T-helper 2 cell treated with Interferon-gamma antibody and Interleukin-4, amounts not matched to agents 100 ng/mL and 5 ng/mL, for 36 hours (primary cell): ENCODE measurements at regions not wholly inside any gene's neighbourhood (a gene's known extent, or its start where the extent isn't known, plus 50 kb on each side); places are given as distances from the start of the nearest gene placed in this dataset.

ENCODE experiments used
- intact Hi-C: fragments of 100-400 bp; cut with micrococcal nuclease; formaldehyde crosslinking; loops from one replicate; pipeline ENCODE4 v1.15.1; 2023

DNA sequence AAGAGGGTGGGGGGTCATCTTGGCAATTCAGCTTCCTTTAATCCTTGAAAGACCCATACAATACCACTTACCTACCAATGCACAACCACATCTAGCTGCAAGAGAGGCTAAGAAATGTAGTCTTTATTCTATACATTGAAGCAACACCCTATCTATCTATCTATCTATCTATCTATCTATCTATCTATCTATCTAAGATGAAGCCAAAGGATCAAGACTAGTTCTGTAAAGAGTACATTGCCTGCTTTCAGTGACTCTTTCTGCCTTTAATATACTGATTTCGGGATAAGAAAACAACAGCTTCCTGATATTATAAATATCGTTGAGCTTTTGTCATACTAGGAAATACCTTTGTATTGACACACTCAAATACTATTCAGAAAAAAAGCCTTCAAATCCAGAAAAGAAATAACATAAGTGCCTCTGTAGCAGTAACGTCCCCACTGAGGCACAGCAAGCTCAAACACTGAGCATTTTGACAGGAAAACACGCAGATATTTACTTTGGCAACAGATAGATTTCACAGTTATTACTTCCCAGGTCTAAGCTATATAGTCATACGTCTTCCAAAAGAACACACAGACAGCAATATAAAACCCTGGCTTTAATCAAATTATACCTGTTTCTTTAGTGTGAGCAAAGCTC, 139.4 kb upstream of the SERTAD2 start:
- intact Hi-C loops: no loop called here

DNA sequence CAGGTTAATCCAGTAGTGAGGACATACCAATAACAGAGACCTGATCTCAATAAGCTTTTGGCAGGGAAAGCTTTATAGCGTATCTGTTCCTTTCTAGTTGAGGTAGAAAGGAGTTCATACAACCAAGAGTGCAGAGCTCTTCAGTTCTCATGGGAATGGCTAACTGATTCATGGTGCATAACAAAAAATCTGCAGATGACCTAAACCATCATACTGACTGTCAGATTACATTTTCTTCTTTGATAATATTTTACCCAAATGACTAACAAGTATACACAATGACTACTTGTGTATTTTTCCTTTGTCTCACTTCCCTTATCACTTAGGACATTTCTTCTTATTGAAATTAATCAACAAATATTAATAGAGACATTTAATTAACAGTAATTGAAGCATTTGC, 140.0 kb upstream of the SERTAD2 start:
- intact Hi-C loops: no loop called here

DNA sequence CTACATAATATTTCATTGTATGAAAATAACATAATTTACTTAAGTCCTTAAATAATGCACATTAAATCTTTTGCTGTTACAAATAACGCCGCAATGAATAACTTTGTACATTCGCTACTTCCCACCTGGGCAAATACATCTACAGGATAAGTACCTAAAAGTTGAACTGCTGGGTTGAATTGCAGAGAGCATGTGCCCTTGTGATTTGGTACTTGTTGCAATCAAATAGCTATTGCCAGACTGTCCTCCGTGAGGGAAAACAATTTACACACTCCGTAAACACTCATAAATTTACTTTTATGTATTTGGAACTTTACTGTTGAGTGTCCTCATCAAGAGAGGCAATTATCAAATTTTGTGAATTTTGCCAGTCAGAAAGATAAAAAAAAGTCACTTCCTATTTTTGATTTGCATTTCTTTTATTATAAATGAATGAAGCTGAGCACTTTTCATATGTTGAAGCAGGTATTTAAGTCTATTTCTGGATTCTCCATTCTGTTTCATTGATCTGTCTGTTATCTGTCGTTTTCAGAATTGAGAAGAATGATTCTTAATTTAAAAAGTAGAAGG, 140.8 kb upstream of the SERTAD2 start:
- intact Hi-C loops: no loop called here

DNA sequence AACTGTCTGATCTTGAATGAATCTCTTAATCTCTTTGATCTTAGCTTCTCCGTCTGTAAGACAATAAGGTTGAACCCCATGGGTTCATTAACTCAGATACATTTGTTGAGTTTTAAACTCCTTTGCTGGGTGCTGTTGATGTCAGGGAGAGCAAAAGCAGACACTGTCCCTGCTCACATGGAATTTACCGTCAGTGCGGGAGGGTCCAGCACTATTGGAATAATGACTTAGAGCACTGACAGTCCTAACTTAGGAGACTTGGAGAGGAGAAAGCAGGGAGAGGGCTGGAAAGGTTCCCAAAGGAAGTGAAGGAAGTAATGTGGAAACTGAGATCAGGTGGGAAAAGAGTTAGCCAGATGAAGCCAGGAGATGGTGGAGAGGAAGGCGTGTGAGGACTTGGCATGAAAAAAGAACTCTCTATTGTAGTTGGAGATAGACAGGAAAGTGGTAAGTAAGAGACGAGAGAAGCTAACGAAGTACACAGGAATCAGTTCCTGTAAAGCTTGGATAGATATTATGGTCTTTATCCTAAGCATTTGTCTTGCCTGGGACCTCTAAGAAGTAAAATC, 141.4 kb upstream of the SERTAD2 start:
- intact Hi-C loops: no loop called here

DNA sequence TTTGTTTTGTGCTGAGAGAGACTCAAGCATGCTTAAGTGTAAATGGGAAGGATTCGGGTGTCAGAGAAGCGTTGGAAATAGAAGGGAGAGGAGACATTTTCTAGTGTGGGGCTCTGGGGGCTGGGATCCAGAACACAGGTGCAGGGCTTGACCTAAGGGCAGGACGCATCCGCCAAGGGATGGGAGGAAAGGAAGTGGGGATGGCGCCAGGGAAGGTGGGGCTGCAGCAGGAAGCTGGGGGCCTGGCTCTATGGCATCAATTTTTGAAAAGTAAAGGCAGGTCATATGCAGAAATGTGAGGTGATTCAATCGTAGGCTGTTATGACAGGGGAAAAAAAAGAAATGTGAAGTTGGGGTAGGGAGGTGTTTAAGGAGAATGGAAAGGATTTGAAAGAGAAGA, 143.2 kb upstream of the SERTAD2 start:
- intact Hi-C loops: no loop called here

DNA sequence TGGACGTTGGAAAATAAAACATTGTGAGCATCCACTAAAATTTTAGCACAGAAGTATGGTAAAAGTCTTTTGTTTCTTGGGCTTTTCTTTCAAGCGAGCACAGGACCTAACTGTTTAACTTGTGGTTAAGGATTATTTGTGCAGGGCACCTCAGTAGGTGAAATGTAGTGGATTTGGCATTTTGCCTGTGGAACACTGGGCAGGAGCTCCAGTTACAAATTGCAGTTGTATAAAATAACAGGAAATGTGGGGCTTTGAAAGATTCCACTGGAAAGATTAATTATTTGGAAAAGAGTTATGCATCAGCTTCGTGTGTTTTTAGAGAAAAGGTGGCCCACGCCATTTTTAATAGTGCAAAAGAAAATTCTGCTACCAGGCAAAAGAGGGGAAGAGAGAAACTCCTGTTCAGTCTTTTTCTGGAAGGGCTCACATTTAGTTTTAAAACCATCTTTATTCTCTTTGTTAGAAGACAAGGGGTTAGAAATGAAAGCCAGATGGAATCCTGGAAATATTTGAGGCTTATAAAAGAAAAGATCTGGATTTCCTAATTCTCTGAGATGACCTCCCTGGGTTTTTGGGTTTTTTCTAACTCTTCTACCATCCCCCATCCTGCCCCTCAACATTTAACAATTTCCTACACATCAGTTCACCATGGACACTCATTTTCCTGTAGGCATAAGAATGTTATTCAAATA, 144.3 kb upstream of the SERTAD2 start:
- intact Hi-C loops: no loop called here

DNA sequence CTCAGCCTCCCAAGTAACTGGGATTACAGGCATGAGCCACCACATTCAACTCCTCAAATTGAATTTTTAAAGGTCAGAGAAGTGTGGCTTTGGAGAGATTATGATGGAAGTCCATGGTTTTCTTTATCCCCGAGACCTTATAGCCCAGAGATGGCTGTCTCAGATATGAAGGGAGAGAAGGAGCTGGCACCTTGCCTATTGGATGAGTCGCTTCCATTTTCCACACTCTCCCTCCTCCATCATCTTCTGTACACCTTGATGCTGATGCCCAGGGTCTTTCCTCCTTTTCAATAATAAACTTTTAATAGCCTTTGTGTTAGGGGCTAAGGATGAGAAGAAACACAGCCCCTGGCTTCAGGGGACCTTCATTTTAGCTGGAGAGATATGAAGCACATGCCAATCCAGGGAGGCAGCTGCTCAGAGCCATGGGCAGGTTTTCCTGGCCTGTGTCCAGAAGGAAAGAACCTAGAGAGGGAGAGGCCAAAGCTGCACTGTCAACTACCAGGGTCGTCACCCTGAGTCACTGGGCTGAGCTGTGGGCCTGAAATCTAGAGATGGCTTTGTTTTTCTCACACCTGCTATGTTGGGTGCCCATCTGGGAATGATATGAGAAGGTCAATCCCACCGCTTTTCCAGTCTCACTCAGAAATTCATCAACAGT, 146.0 kb upstream of the SERTAD2 start:
- intact Hi-C loops: no loop called here

DNA sequence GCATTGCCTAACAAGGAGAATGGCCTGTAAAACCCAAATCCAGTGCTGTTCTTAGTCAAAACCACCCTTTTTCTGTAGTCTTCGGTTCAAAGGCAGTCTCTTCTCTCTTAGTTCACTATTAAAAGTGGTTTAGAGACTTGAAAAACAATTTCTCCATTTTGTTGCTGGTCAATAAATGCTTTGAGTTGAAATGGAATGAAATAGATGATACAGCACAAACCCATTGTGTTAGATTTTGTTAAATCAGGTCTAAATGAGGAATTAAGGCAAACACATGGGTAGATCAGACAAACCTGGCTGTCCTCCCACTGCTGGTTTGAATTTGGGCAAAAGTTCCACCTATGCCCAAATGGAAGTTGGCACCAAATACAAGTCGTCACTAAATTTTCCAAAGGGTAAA, 150.1 kb upstream of the SERTAD2 start:
- intact Hi-C loops: no loop called here

DNA sequence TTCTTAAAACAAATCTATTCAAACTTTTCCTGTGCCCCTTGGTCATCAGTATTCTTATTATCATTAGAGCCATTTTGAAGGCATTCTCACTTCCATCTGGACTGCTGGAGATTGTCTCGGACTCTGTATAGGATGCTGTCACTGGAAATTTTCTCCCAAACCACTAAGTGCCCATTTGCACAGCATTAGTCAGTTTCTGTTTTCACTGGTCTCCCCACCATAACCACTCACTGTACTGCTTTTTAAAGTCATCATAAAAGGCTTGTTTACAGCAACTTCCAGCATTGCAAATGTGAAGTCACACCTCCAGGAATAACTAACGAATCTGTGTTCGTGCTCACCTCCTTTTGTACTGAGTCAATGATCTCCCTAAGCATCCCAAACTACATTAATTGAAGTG, 150.9 kb upstream of the SERTAD2 start:
- intact Hi-C loops: no loop called here

DNA sequence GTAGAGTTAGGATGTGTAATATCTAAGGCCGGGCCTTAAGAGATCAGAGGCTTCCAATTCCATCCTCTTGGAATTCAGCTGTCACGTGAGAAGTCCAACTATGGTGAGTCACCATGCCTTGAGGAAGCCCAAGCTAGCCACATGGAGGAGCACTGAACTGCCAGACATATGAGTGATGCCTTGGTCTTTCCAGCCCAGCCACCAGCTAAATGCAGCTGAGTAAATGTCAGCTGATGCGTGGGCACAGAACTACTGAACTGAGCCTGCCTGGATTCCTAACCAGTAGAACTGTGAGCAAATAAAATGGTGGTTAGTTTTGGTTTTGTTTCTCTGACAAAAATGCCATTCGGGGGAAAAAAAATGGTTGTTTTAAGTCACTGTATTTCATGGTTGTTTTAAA, 153.7 kb upstream of the SERTAD2 start:
- intact Hi-C loops: no loop called here

DNA sequence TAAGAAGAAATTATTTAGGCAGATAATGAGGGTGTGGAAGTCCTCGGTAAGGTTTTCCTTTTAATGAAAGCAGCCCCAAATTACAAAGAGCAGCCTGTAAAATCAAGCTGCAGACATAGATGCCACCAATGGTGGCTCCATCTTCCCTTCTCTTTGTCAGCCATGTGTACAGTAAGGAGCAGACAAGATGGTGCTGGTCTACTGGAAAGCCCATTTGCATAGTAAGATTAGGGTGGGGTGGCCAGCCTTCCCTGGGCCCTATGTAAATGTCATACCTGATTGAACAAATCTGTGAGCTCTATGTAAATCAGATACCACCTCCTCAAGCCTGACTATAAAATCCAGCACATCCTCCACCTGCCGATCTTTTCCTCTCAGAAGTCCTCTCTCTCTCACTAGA, 154.4 kb upstream of the SERTAD2 start:
- intact Hi-C loops: no loop called here

DNA sequence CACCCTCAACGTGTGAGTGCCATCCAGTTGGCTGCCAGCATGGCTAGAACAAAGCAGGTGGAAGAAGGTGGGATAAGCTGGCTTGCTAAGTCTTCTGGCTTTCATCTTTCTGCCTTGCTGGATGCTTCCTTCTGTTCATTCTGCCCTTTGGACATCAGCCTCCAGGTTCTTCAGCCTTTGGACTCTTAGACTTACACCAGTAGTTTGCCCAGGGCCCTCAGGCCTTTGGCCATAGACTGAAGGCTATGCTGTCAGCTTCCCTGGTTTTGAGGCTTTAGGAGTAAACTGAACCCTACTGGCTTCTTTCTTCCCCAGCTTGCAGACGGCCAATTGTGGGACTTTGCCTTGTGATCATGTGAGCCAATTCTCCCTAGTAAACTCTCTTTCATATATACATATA, 155.0 kb upstream of the SERTAD2 start:
- intact Hi-C loops: no loop called here

DNA sequence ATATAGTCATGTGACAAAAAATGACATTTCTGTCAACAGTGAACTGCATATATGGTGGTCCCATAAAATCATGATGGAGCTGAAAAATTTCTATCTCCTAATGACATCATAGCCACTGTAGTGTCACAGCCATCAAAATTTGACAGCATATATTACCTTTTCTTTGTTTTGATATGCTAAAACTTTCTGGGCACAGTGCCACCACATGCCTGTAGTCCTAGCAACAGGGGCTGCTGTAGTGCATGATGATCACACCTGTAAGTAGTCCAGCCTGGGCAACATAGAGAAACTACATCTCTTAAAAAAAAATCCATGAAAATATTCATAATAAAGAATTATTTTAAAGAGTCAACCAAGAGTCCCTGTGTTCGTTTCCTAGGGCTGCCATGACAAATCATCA, 155.5 kb upstream of the SERTAD2 start:
- intact Hi-C loops: no loop called here

DNA sequence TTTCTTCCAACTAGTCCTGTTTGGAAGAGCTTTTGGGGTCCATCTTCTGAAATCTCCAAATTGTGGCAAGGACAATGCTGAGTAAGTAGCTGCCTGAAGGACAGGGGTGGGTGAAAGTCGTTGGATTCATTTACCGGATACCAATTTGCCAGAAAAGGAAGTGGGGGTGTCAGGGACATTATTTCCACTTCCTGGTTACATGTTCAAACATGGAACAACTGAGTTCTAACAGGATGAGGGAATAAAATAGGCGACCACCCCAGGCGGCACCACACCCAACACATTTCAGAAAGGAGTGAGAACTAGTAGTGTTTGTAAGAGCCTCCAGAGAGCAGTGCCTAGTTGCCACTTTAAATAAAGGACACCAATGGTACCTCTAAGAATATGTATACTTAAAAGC, 158.6 kb upstream of the SERTAD2 start:
- intact Hi-C loops: no loop called here

DNA sequence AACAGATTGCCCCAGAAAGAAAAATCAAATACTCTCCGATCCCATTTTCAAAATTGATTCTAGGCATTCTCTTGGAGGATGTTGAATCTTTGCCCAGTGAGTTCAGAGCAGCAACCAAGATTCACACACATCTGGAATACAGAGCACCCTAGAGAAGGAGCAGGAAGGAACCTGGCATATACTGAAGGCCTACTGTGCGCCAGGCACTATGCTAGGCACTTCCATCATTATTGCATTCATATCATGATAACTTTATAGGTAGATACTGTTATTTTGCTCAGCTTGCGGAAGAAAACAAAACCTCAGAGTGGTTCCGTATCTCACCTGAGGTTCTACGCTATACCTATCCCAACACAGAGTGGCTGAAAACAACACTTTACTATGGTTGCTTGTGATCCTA, 160.3 kb upstream of the SERTAD2 start:
- intact Hi-C loops: no loop called here

DNA sequence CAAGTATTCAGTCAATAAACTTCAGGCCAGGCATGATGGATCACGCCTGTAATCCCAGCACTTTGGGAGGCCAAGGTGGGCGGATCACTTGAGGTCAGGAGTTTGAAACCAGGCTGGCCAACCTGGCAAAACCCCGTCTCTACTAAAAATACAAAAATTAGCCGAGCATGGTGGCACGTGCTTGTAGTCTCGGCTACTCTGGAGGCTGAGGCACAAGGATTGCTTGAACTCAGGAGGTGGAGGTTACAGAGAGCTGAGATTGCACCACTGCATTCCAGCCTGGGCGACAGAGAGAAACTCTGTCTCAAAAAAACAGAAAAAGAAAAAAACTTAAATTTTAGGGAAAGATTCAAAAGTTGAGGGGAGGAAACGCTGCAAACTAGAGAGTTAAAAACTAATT, 162.8 kb upstream of the SERTAD2 start:
- intact Hi-C loops: loop anchor here (5.0 kb wide), 1 partner anchor 169 kb away; no protein-coding TSS in a partner anchor

DNA sequence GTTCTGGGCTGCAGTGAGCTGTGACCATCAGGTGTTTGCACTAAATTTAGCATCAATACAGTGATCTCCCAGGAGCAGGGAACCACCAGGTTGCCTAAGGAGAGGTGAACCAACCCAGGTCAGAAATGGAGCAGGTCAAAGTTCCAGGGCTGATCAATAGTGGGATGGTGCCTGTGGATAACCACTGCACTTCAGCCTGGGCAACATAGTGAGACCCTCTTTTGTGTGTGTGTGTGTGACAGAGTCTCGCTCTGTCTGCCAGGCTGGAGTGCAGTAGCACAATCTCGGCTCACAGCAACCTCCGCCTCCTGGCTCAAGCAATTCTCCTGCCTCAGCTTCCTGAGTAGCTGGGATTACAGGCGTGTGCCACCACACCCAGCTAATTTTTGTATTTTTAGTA, 163.7 kb upstream of the SERTAD2 start:
- intact Hi-C loops: loop anchor here (5.0 kb wide), 1 partner anchor 170 kb away; no protein-coding TSS in a partner anchor

DNA sequence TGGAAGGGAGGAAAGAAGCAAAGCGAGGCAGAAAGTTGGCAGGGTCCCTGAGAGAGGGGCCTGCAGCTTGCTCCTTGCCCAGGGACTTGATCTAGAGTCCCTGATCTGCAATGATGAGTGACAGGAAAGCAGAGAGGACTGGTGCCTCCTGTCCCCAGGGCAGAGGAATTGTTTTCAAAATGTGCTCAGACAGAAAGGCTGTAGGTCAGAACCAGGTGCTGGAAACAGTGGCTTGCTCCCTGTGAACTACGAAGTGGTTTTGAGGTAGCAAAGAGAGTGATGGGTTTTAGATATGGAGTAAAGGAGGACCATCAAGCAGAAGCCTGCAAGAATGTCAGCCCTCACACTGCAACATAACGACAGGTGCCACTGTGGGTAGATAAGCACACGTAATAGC, 164.9 kb upstream of the SERTAD2 start:
- intact Hi-C loops: loop anchor here (1.0 to 5.0 kb wide), 3 partner anchors 46 to 171 kb away; no protein-coding TSS in a partner anchor

DNA sequence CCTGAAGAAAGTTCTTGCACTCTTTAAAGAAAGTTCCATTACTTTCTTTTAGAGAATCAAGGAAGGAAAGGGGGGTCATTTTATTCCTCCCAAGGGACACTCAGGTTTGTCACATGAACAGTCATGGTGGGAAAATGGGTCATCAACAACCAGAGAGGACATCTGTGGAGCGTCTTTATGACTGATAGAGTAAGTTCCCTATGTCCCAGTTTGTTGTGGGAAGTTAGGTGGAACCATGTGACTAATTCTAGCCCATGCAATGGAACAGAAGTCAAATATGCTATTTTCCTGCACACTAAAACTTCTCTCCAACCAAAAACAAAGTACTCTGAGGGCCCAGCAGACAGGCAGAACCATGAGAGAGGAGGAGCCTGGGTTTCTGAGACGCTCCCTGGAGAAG, 165.6 kb upstream of the SERTAD2 start:
- intact Hi-C loops: loop anchor here (1.0 to 5.0 kb wide), 3 partner anchors 45 to 172 kb away; no protein-coding TSS in a partner anchor

DNA sequence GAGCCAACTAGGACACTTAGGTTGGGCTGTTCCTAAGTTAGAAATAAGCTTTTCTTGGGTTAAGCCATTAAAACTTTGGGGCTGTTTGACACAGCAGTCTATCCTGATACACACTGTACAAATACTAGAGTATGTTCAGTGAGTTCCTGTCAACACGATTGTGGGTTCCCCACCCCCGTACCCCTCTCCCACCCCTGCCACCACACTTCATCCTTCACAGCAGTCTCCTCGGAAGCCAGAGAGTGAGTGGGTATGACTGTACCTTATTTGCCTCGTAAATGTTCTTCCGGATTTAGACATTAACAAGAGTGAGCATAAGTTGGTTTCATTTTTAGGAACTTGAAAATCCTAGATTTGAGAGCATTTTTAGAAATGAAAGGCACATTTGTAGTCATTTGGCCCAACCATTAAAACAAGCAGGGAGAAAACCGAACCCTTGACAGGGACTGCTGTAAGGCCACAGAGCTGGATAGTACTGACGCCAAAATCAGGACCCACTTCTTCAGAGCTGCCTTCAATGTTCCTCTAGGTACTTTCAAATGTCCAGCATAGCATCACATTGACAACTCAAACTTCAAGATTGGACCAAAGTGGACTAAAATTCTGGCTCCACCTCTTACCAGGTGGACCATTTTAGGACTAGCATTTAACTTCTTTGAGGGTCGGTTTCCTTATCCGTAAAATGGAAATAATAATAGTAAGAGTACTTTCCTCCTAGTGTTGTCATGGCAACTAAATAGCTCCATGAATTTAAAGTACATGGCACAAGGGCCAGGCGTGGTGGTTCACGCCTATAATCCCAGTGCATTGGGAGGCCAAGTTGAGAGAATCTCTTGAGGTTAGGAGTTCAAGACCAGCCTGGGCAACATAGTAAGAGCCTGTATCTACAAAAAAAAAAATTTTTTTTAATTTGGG, 166.3 kb upstream of the SERTAD2 start:
- intact Hi-C loops: loop anchor here (1.0 to 5.0 kb wide), 4 partner anchors 45 to 173 kb away; no protein-coding TSS in a partner anchor

DNA sequence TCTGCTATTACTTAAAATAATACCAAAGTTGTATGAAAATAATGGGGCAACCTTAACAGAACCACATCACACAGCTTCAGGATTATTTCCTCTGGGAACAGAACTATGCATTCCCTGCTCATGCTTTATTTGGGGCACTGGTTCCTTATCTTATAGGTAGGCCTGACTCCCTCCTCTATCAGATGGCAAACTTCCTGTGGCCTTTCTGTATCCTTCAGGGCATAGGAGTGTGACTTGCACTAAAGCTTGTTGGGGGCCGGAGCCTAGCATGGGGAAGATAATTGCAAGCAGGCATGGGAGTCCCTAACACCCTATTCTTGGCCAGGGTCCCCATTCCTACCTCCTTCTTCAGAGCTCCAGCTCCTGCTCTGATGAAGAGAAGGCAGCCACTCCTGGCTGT, 167.2 kb upstream of the SERTAD2 start:
- intact Hi-C loops: loop anchor here (1.0 kb wide), 1 partner anchor 70 kb away; no protein-coding TSS in a partner anchor
